ENCODE measurements at regions not wholly inside any gene's neighbourhood (a gene's known extent, or its start where the extent isn't known, plus 50 kb on each side); places are given as distances from the start of the nearest gene placed in this dataset.

- TF ChIP-seq GATA2 (IDR thresholded peaks at IDR 0.05; ENCODE audit: low read depth, low read length) (no peak), GATA3 (IDR thresholded peaks at IDR 0.05; ENCODE audit: low read depth, low read length) (no peak)
Measured at GRCh38 chr16:17612336-17612735, 141.6 kb upstream of the XYLT1 start.
